ENCODE measurements at regions not wholly inside any gene's neighbourhood (a gene's known extent, or its start where the extent isn't known, plus 50 kb on each side); places are given as distances from the start of the nearest gene placed in this dataset.

DNA sequence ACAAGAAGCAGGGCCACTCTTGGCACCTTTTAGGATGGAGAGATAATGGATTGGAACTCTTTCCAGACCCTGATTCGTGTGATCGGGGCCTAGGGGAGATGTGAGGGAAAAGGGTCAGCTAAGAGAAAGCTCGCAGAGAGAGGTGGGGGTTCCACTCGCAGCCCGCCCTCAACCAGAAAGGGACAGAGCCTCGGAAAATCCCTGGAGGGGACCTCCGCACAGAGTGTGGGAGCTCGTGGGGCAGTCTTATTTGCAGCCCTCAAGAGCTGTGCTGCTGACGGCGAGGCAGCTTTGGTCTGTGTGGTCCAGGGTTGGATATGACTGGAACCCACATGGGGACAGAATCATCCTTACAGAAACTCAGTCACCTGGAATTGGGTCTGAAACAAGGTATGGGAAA is 184.3 kb upstream of the PMEPA1 start:
- DNase-seq, result no peak
- no peaks in the 10 kb centered on the region for H3K36me3 Mint-ChIP-seq (ENCODE audit: low read depth)
- H3K27me3 Mint-ChIP-seq (ENCODE audit: low read depth, poor library complexity), result peaks cover 42% of the 10 kb centered on the region
- H3K9me3 Mint-ChIP-seq, result no peaks in the 10 kb centered on the region
- H3K27ac Mint-ChIP-seq, result no peak overlapping the region
- TF ChIP-seq, protein P1, sequence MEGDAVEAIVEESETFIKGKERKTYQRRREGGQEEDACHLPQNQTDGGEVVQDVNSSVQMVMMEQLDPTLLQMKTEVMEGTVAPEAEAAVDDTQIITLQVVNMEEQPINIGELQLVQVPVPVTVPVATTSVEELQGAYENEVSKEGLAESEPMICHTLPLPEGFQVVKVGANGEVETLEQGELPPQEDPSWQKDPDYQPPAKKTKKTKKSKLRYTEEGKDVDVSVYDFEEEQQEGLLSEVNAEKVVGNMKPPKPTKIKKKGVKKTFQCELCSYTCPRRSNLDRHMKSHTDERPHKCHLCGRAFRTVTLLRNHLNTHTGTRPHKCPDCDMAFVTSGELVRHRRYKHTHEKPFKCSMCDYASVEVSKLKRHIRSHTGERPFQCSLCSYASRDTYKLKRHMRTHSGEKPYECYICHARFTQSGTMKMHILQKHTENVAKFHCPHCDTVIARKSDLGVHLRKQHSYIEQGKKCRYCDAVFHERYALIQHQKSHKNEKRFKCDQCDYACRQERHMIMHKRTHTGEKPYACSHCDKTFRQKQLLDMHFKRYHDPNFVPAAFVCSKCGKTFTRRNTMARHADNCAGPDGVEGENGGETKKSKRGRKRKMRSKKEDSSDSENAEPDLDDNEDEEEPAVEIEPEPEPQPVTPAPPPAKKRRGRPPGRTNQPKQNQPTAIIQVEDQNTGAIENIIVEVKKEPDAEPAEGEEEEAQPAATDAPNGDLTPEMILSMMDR (IDR thresholded peaks at IDR 0.05), result no peak
- H3K4me1 Mint-ChIP-seq, result peaks cover 35% of the 10 kb centered on the region
- H3K4me3 Mint-ChIP-seq, result no peak overlapping the region

DNA sequence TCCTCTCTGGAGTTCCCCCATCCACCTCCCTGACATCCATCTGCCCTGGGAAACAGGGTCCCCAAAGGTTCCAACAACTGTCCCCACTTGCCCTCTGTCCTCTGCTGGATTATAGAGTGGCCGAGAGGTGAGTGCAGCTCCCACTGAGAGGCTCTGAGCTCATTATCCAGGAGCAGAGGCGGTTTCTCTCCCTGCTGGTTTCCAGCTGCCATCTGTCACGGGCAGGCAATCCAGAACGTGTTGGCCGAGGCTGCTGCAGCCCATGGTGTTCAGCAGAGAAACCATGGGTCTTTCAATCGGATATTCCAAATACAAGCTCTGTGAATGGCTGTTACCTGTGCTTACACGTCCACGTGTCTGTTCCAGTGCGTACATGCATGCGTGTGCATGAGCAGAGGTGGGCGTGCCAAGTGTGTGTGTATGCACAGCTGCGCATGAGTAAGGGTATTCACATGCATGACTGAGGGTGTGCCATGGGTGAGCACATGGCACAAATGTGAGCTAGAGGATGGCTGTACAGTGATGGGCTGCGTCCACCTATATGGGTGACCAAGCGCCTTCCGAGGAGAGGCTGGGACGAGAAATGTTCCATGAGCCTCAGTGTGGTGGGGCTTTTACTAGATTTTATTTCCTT is 183.7 kb upstream of the PMEPA1 start:
- Mint-ChIP-seq H3K9me3 (no peaks in the 10 kb centered on the region), H3K4me1 (peaks cover 29% of the 10 kb centered on the region), H3K27ac (peak overlapping the region; percentile 79), H3K4me3 (no peak overlapping the region), H3K36me3 (ENCODE audit: low read depth) (no peaks in the 10 kb centered on the region), H3K27me3 (ENCODE audit: low read depth, poor library complexity) (peaks cover 37% of the 10 kb centered on the region)
- no peak for DNase-seq
- TF ChIP-seq, protein P1 (IDR thresholded peaks at IDR 0.05), result no peak

DNA sequence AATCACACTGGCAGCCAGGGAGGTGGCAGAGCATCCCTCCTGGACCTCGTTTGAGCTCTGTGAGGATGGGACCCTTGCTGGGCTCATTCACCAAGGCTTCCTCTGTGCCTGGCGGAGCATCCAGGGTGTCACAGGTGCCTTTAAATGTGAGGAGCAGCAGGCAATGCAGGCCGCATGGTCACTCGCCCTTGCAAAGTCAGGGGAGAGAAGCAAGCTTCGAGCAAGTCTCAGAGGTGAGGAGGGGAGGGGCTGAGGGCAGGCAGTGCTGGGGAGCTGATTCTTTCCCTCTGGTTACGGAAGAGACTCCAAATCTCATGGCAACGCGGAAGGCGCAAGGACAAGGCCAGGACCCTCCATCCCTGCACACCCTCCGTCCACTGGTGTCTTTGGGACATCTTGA is 182.7 kb upstream of the PMEPA1 start:
- no peak overlapping the region for H3K27ac Mint-ChIP-seq
- H3K4me1 Mint-ChIP-seq, result peaks cover 29% of the 10 kb centered on the region
- DNase-seq, result no peak
- peaks cover 9% of the 10 kb centered on the region for H3K9me3 Mint-ChIP-seq
- TF ChIP-seq, protein P1 (IDR thresholded peaks at IDR 0.05), result no peak
- no peaks in the 10 kb centered on the region for H3K36me3 Mint-ChIP-seq (ENCODE audit: low read depth)
- H3K4me3 Mint-ChIP-seq, result no peak overlapping the region
- peaks cover 37% of the 10 kb centered on the region for H3K27me3 Mint-ChIP-seq (ENCODE audit: low read depth, poor library complexity)

DNA sequence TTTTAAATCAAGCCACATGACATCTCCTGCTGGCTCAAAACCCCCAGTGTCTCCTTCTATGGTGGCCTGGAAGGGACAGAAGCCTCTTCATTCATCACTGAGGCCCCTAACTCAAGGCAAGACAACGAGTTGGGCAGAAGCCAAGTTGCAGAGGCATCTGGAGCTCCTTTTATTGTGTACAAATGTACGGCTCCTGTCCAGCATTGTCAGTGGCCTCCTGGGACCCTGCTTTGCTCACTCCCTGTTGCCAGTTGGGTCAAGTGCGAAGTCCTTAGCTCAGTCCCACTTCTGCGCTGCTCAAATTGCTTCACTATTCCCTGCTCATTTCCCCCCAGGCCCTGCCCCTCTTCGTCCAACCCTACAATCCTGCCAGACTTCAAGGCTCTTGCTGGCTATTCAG is 181.2 kb upstream of the PMEPA1 start:
- peaks cover 37% of the 10 kb centered on the region for H3K27me3 Mint-ChIP-seq (ENCODE audit: low read depth, poor library complexity)

DNA sequence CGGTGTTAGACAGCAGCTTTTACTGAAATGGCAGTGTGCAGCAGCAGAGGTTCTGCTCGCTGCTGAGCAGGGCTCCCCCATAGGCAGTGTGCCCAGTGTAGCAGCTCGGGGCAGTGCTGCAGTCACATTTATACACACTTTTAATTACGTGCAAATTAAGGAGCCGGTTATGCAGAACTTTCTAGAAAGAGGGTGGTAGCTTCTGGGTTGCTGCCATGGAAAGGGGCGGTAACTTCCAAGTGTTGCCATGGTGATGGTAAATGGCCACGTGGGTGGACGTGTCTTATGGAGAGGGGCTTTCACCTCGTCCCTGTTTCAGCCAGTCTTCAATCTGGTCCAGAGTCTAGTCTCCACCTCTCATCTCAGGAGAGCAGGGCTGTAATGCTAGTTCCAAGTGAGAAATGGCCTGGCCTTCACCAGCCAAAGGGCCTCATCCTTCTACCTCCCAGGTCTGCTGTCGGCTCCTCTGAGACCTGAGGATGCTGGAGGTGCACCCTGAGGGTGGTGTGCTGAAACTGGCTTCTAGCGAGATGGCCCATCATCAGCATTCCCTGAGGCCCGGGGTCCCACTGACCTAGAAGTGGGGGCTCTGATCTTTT is 180.5 kb upstream of the PMEPA1 start:
- no peak for DNase-seq
- Mint-ChIP-seq H3K27me3 (ENCODE audit: low read depth, poor library complexity) (peaks cover 33% of the 10 kb centered on the region), H3K36me3 (ENCODE audit: low read depth) (no peaks in the 10 kb centered on the region), H3K9me3 (peaks cover 19% of the 10 kb centered on the region), H3K4me1 (peaks cover 29% of the 10 kb centered on the region), H3K4me3 (no peak overlapping the region), H3K27ac (no peak overlapping the region)
- TF ChIP-seq, protein P1 (IDR thresholded peaks at IDR 0.05), result no peak

More for the DNA sequence above, 181.2 kb upstream of the PMEPA1 start:
- Mint-ChIP-seq H3K9me3 (peaks cover 19% of the 10 kb centered on the region), H3K4me1 (peaks cover 29% of the 10 kb centered on the region), H3K36me3 (ENCODE audit: low read depth) (no peaks in the 10 kb centered on the region), H3K4me3 (no peak overlapping the region), H3K27ac (no peak overlapping the region)
- DNase-seq, result no peak
- TF ChIP-seq, protein P1 (IDR thresholded peaks at IDR 0.05), result no peak

DNA sequence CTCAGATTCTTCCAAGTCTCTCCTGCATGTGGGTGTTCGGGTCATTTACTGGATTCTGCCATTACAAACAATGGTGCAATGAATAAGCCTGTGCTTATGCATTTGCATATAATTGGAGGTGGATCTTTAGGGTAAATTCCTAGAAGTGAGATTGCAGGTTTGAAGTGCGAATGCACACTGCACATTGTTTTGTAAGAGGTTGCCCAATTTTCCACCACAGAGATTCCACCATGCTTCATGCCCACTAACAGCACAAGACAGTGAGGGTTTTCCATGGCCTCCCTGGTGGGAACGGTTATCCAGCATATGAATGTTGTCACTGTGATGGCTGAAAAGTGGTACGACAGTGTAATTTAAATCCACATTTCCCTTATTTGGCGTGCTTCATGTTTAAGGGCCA is 178.8 kb upstream of the PMEPA1 start:
- H3K27me3 Mint-ChIP-seq (ENCODE audit: low read depth, poor library complexity), result peaks cover 18% of the 10 kb centered on the region
- H3K27ac Mint-ChIP-seq, result no peak overlapping the region
- H3K4me1 Mint-ChIP-seq, result peaks cover 28% of the 10 kb centered on the region
- no peak overlapping the region for H3K4me3 Mint-ChIP-seq
- no peaks in the 10 kb centered on the region for H3K36me3 Mint-ChIP-seq (ENCODE audit: low read depth)
- TF ChIP-seq, protein P1 (IDR thresholded peaks at IDR 0.05), result no peak
- DNase-seq, result no peak
- H3K9me3 Mint-ChIP-seq, result peaks cover 19% of the 10 kb centered on the region
